ENCODE measurements at regions not wholly inside any gene's neighbourhood (a gene's known extent, or its start where the extent isn't known, plus 50 kb on each side); places are given as distances from the start of the nearest gene placed in this dataset.

- TF ChIP-seq CTCF (IDR thresholded peaks at IDR 0.05) = no peak
- no peak for TF ChIP-seq POLR2A (IDR thresholded peaks at IDR 0.05)
Measured at GRCh38 chr22:46070215-46070802, 80.0 kb upstream of the PPARA start.

All from ovary (tissue), 3 donors.